WERI-Rb-1 (cell line): ENCODE measurements at regions not wholly inside any gene's neighbourhood (a gene's known extent, or its start where the extent isn't known, plus 50 kb on each side); places are given as distances from the start of the nearest gene placed in this dataset.

ENCODE experiments used
- DNase-seq: peaks from one replicate; pipeline ENCODE4 v3.0.0-alpha.2; 2020
- H3K27ac ChIP-seq: fragments of 250-450 bp; sonication (Bioruptor Pico); 2 replicates; pipeline ENCODE4 v1.5.1; 2020; ENCODE audit warnings: mild to moderate bottlenecking, moderate library complexity
- H3K27me3 ChIP-seq: fragments of 250-450 bp; sonication (Bioruptor Pico); 2 replicates; pipeline ENCODE4 v1.5.1; 2021; ENCODE audit warnings: mild to moderate bottlenecking, low read depth, moderate library complexity; ENCODE audit not compliant: insufficient read depth, severe bottlenecking
- H3K36me3 ChIP-seq: fragments of 250-450 bp; sonication (Bioruptor Pico); 2 replicates; pipeline ENCODE4 v1.5.1; 2020; ENCODE audit warnings: mild to moderate bottlenecking, moderate library complexity
- H3K4me3 ChIP-seq: 2 replicates; pipeline ENCODE4 v1.5.1; 2011; ENCODE audit warnings: low read depth, mild to moderate bottlenecking, control low read depth, low read length
- H3K9me3 ChIP-seq: fragments of 250-450 bp; sonication (Bioruptor Pico); 2 replicates; pipeline ENCODE4 v1.5.1; 2021; ENCODE audit warnings: mild to moderate bottlenecking, moderate library complexity; ENCODE audit not compliant: severe bottlenecking
- TF ChIP-seq, protein P1 (sequence below): IDR thresholded peaks from 2 replicates; pipeline ENCODE4 v1.5.1; 2011; ENCODE audit warnings: low read depth, mild to moderate bottlenecking, control low read depth, inconsistent platforms, low read length

DNA sequence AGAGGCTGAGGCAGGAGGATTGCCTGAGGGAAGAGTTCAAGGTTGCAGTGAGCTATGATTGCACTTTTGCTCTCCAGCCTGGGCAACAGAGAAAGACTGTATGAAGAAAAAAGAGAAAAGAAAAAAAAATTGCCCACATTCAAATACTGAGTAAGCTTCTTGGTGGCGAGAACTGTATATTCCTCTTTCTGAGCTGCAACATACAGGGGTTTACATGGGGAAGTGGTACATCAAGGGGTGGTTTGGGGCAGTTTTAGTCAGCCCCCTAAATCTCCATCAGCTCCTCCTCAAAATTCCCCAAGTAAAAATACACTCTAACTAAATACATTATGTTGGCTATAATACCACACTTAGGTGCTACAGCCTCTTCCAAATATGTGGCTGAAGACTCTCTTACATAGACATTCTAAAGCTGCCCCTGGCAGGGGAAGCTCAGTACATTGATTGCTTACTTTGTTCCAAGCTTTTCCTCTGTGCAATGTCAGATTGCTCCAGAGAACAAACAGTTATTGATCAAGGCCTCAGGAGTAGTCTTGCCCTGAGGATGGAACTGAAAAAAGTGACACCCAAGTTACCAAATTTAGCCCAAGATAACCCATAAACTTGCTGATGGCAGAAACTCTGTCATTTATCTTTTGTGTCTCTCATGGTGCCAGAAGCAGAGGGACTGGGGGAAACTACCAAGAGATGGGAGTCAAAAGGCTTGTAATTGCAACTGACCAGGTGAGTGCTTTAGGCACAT lies 107.4 kb upstream of the RIPOR2 start:
- Histone ChIP-seq H3K9me3 (no peaks in the 10 kb centered on the region), H3K27ac (no peak overlapping the region), H3K36me3 (no peaks in the 10 kb centered on the region), H3K4me3 (no peak overlapping the region), H3K27me3 (no peaks in the 10 kb centered on the region)
- DNase-seq: no peak
- TF ChIP-seq, protein P1, sequence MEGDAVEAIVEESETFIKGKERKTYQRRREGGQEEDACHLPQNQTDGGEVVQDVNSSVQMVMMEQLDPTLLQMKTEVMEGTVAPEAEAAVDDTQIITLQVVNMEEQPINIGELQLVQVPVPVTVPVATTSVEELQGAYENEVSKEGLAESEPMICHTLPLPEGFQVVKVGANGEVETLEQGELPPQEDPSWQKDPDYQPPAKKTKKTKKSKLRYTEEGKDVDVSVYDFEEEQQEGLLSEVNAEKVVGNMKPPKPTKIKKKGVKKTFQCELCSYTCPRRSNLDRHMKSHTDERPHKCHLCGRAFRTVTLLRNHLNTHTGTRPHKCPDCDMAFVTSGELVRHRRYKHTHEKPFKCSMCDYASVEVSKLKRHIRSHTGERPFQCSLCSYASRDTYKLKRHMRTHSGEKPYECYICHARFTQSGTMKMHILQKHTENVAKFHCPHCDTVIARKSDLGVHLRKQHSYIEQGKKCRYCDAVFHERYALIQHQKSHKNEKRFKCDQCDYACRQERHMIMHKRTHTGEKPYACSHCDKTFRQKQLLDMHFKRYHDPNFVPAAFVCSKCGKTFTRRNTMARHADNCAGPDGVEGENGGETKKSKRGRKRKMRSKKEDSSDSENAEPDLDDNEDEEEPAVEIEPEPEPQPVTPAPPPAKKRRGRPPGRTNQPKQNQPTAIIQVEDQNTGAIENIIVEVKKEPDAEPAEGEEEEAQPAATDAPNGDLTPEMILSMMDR: no peak

DNA sequence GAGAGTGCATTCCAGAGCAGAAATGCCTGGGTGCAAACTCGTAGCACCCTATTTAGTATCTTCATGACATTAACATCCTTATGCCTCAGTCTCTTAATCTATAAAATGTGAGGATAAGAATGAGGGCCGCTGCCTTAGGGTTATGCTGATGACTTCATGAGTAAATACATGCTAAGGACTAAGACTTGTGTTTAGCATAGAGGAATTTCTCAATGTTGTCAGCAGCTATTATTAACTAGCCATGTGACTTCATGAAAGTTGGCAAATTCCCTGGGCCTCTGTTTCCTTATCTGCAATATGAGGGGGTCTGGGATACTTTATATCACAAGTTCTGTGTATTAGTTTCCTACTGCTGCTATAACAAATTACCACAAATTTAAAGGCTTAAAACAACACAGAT lies 108.1 kb upstream of the RIPOR2 start:
- H3K9me3 ChIP-seq: no peaks in the 10 kb centered on the region
- H3K4me3 ChIP-seq: no peak overlapping the region
- H3K36me3 ChIP-seq: no peaks in the 10 kb centered on the region
- H3K27ac ChIP-seq: no peak overlapping the region
- DNase-seq: no peak
- no peaks in the 10 kb centered on the region for H3K27me3 ChIP-seq
- TF ChIP-seq, protein P1: no peak

DNA sequence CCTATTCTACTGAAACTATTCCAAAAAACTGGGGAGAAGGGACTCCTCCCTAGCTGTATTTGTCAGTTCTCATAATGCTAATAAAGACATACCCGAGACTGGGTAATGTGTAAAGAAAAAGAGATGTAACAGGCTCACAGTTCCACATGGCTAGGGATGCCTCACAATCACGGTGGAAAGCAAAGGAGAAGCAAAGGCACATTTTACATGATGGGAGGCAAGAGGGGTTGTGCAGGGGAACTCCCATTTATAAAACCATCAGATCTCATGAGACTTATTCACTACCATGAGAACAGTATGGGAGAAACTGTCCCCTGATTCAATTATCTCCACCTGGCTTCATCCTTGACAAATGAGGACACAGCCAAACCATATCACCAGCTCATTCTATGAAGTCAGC lies 111.2 kb upstream of the RIPOR2 start:
- TF ChIP-seq, protein P1: no peak
- DNase-seq: no peak
- Histone ChIP-seq H3K27ac (no peak overlapping the region), H3K36me3 (no peaks in the 10 kb centered on the region), H3K4me3 (no peak overlapping the region), H3K9me3 (no peaks in the 10 kb centered on the region), H3K27me3 (no peaks in the 10 kb centered on the region)

DNA sequence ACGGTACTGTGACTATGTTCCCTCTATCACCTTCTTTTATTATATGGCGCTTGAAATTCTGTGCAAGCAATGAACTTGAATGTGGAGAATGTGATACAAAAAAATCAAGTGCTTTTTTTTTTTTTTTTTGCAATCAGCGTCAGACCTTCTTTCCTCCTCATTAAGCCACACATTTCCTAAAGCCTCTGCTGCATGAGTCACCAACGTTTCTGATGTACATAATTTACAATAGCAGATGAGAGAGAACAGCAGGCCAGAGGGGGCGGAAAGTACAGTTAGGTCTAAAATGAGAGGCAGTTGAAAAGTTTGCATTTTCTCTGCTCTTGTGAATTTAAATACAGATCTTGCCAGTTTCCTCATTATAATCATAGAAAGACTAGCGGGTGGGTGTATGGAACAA lies 114.6 kb upstream of the RIPOR2 start:
- Histone ChIP-seq H3K36me3 (no peaks in the 10 kb centered on the region), H3K9me3 (no peaks in the 10 kb centered on the region), H3K4me3 (no peak overlapping the region), H3K27ac (no peak overlapping the region), H3K27me3 (no peaks in the 10 kb centered on the region)
- no peak for DNase-seq
- TF ChIP-seq, protein P1: no peak

DNA sequence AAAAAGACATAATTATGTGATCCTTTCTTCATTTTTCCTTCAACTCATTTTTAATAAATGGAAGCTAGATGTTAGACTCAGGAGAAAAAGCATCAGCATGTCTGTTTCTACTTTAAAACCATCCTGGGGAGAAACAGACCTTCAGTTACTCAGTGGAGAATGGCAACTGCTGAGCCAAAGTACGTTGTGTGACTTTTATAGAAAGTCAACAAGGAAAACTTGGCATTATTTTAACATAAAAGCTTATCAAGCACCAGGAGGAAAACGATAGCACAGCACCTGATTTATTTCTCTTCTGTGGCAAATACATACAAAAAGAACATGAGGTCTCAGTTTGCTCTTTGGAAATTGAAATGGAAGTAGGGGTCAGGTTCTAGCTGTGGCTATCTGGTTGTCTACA lies 115.3 kb upstream of the RIPOR2 start:
- Histone ChIP-seq H3K36me3 (no peaks in the 10 kb centered on the region), H3K4me3 (no peak overlapping the region), H3K27me3 (no peaks in the 10 kb centered on the region), H3K27ac (no peak overlapping the region), H3K9me3 (no peaks in the 10 kb centered on the region)
- TF ChIP-seq, protein P1: no peak
- DNase-seq: no peak

DNA sequence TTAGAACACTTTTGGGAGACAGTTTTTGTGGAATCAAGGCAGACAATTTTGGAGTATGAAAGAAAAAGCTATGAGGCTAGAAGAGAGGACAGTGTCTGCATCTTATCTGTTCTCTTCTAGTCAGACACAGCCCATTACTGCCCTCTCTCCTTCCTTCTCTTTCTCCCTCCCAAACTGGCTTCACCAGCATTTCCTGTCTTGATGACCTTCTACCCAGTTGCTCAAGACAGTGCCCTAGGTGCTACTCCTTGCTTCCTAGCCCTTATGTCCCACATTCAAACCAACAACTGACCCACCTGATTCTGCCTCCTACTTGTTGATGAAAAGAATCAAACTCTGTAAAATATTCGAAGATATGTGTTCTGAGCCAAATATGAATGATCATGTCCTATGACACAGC lies 116.4 kb upstream of the RIPOR2 start:
- DNase-seq: no peak
- TF ChIP-seq, protein P1: no peak
- no peak overlapping the region for H3K4me3 ChIP-seq
- H3K36me3 ChIP-seq: no peaks in the 10 kb centered on the region
- no peaks in the 10 kb centered on the region for H3K9me3 ChIP-seq
- no peaks in the 10 kb centered on the region for H3K27me3 ChIP-seq
- no peak overlapping the region for H3K27ac ChIP-seq
